GM08714 (cell line): ENCODE measurements at regions not wholly inside any gene's neighbourhood (a gene's known extent, or its start where the extent isn't known, plus 50 kb on each side); places are given as distances from the start of the nearest gene placed in this dataset.
"Not testable (repeated sequence)": the region's sequence is repeated elsewhere in the genome, so short reads cannot be mapped to it uniquely, and the experiment has no call there.

Experiments
- H3K4me3 ChIP-seq: fragments of 200-500 bp; sonication (Bioruptor generic); 2 replicates; pipeline ENCODE4 v1.5.1; 2014; ENCODE audit warnings: mild to moderate bottlenecking, low read length, inconsistent platforms
- ZNF274 ChIP-seq: IDR thresholded peaks from 2 replicates; pipeline ENCODE4 v1.6.1; 2012; ENCODE audit warnings: mild to moderate bottlenecking, low read depth, low read length

DNA sequence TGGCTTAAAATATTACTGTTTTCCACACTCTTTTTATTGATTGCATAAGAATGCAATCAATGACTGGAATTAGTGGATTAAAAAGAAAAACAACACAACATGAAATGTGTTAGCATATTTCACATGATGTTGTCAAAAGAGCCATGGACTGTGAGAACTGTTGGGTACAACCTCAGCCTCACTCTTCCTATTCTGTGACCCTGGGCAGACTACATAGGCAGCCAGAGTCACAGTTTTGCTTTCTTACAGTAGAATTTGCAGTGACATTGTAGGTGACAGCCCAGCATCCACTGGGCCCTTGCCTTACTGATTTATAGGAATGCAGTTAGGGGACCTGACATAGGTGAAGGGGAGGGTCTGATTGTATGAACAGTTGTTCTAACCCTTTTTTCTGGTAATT is 471.4 kb upstream of the SLC35B3 start:
- TF ChIP-seq ZNF274: no peak
- H3K4me3 ChIP-seq: no peak overlapping the region

DNA sequence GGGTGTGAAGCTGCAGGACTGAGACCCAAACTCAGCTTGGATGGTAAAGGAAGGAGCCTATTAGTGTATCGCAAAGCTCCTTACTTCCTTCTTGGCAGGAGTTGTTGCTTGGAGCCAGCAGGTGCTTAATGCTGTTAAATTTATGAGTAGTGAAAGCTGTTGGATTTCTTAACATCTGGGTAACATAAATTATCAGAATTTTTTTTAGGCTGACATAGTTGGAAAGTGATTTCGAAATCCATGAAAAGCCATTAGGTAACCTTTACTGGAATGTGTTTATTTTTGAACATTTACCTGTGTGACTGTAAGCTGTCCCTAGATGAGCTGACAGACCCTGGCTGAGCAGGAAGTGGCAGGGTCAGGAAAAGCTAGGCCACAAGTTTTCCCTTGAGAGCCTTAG is 470.4 kb upstream of the SLC35B3 start:
- TF ChIP-seq ZNF274: no peak
- no peak overlapping the region for H3K4me3 ChIP-seq

DNA sequence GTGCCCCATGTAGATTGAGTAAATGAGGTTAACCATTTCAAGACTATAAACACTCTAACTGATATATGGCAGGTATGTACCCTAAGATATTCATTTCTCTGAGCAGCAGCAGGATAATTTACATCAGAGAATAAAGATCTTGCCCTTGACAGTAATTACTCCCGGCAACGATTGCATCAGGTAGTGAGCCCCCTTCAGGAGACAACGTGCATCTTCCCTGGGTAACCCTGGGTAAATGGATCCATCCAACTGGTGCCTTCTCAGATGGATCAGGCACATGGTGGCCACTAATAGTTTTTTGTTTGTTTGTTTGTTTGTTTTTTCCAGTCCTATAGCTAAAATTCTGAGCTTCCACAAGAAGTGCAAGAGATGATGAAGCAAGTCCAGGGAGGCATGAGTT is 469.4 kb upstream of the SLC35B3 start:
- no peak for TF ChIP-seq ZNF274
- no peak overlapping the region for H3K4me3 ChIP-seq

DNA sequence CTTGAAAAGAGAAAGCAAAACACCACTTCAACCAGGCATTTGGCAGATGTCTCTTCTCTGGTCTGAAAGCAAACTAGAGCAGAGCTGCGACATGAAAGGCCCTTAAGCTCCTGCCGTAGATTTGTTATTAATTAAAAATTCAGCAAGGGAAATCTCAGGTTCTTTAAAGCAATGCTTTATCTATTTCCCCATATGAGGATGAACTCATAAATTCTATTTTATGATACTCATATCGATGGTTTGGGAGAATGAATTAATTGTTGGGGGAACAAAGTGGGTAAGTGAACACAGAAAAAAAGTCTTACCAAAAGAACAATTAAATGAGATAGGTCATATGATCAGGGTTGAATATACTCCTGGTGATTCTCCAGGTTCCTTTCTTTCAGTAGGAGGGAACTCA is 464.7 kb upstream of the SLC35B3 start:
- no peak for TF ChIP-seq ZNF274
- no peak overlapping the region for H3K4me3 ChIP-seq

DNA sequence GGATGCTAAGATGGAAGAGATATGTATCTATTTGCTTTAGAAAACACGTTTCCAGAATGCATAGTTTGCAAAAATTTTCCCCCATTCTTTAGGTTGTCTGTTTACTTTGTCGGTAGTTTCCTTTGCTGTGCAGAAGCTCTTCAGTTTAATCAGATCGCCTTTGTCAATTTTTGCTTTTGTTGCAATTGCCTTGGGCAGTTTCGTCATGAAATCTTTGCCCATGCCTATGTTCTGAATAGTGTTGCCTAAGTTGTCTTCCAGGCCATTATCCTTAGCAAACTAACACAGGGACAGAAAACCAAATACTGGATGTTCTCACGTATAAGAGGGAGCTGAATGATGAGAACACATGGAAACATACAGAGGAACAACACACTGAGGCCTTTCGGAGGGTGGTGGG is 454.2 kb upstream of the SLC35B3 start:
- no peak overlapping the region for H3K4me3 ChIP-seq
- TF ChIP-seq ZNF274: no peak

DNA sequence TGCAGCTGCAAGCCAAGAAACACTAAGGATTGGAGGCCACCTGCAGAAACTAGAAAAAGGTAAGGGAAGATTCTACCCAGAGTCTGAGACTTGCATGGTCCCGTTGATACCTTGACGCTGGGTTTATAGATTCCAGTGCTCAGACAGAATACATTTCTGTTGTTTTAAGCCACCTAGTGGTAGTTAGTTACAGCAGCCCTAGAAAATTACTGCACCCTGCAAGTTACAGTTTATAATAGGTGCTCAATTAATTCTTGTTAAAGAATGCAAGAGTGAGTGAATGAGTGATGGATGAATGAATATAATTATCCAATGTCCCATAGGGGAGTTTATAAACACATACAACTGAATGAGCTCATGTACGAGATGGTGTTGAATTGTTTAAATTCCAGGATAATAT is 453.1 kb upstream of the SLC35B3 start:
- TF ChIP-seq ZNF274: no peak
- H3K4me3 ChIP-seq: no peak overlapping the region

DNA sequence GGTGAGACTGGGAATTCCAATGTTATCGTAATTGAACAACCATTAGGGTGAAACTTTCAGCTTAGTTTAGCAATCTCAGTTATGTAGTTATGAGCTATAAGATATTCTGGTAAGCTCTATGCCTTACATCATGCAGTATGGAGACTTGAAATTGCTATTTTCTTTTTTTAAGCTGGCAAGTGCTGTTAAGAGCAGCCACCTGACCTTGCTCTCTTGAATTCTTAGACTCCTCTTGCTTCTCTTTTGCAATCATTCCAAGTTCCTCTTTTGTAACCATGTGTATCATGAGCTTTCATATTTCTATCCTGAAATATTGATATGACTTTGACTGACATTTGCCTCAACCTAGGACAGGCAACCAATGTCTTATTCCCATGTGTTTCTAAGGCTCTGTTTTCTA is 446.3 kb upstream of the SLC35B3 start:
- no peak overlapping the region for H3K4me3 ChIP-seq
- TF ChIP-seq ZNF274: no peak

DNA sequence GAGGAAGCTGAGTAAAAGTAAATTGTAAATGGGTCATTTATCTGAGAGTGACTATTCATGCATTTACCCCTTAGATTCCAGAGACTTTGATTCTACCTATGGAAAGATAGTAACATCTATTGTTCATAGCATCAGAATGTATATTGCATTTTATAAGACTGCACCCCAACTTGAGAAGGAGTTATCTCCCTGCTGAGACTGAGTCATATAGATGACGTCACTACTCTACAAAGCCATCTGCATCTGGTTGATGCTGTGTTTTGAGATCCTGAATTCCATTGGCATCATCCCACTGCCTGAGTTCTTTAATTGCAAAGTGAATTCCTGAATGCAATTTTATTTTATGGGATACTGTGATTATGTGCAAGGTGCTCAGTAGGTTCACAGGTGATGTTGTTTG is 444.0 kb upstream of the SLC35B3 start:
- H3K4me3 ChIP-seq: no peak overlapping the region
- no peak for TF ChIP-seq ZNF274

DNA sequence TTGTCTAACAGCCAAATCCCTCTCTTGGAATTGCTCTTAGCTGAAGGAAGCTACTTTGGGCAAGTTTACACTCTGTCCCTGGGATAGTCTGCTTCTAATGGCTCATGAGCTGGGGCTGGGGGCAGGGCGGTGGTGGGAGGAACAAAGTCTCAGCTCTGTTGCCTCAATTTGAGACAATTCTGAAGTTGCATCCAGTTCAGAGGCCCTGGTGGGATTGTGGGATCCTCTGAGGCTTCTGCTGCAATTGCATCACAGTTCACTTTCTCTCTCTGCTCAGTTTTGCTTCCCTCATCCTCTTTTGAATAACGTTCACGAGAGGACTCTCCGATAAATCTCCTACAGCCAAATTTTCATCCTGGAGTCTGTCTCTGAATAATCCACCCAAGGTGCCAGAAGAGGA is 440.6 kb upstream of the SLC35B3 start:
- H3K4me3 ChIP-seq: no peak overlapping the region
- TF ChIP-seq ZNF274: no peak

DNA sequence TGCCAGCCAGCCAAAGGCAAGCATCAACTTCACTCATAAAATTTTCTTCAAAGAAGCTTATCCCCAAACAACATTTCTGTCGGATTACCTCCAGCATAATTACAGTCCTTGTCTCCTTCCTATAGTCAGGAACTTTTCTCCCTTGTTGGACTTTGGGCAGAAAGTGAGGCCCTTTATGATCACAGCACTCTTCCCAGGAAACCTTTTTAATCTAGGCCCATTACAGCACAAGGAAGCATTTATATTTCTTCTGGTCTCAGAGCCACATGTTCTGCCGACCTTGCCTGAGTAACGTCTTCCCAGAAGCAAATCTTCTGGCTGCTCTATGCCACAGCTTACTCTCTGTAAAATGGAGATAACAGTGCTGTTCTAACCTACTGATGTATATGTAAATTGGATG is 437.2 kb upstream of the SLC35B3 start:
- TF ChIP-seq ZNF274: no peak
- H3K4me3 ChIP-seq: no peak overlapping the region

DNA sequence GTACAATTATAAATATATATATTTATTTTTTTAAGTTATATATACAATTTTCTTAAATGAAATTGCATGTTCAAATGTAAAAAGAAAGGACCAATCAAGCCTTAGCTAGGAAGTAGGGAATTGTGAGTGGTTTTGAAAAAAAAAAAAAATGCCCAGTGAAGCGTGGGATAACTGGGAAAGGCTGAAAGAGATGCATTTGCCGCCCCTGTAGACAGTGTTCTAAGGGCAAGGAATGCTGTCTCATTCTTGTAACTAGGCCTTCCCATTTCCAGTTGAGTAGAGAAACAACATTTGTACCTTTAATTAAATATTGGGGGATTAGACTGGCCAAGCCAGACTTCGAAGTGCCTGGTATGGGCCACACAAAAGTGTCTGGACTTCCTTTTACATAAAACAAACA is 430.1 kb upstream of the SLC35B3 start:
- no peak overlapping the region for H3K4me3 ChIP-seq
- TF ChIP-seq ZNF274: no peak

DNA sequence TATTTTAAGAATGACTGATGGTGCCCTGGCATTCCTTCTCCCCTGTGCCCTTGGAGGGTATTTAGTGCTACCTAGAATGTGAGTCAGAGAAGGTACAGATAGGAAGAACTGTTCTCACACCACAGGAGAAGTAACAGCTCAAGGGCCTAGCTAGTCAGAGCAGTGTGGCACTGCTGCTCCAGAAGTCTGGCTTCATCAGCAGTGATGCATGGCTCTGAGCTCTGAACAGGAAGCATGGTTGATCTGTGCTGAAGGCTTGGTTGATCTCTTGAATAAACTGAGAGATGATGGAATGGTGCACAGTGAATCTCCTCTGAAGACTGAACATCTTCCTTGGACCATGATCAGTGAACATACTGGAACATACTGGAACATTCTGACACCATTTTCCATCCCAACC is 425.3 kb upstream of the SLC35B3 start:
- H3K4me3 ChIP-seq: no peak overlapping the region
- TF ChIP-seq ZNF274: no peak

DNA sequence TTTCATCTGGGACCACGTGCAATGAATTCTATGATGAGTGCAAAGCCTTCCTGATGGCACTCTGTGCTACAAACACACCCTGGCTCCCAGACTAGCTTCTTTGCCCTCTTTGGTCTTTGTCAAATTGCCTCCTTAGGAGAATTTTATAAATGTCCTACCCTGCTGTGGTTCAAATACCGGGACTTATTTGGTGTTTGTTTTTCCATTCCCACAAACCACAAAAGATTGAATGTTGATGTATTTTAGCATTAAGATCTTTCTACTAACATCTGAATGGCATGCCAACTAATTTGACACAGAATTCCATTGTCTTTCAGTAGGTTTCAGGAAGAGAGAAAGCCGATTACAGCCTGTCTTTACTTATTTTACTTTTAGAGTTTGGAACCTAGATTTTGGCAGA is 424.2 kb upstream of the SLC35B3 start:
- TF ChIP-seq ZNF274: no peak
- H3K4me3 ChIP-seq: no peak overlapping the region

DNA sequence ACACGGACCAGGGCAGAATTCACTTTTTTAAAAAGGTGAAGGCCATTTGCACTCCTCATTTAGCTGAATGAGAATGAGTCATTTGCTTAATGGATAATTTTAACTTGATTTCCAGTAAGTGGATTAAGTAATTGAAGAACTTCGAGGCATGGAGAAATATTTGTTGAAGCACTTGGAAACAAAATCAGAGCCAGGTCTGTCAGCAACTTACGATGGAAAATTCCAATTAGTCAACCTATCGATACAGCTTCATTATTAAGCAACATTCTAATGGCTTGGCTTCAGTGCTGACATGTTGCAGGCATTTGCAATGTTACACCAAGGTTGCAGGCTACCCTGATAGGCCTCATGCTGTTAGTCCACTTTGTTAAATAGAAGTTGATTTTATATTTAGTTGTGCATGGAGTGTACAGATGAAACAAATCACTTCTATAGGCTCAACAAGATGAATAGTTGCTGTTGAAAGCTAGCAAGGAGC is 423.5 kb upstream of the SLC35B3 start:
- TF ChIP-seq ZNF274: no peak
- no peak overlapping the region for H3K4me3 ChIP-seq

DNA sequence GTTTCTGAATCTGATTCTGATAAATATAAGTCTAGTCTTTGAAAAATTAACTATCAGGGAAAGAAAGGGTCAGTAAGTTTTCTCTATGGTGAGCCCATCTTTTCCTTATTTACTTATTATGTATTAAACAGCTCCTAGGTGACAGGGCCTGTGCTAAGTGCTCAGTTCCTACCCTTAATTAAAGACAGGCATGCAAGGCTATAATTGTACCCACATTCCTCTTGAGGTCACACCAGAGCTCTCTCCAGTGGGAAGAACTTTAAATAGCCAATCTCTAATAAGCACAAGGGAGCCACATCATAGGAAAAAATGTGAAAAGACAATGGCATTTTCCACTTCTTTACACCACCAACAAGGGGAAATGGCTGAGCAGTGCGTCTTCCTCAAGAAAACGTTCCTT is 421.8 kb upstream of the SLC35B3 start:
- H3K4me3 ChIP-seq: no peak overlapping the region
- no peak for TF ChIP-seq ZNF274

DNA sequence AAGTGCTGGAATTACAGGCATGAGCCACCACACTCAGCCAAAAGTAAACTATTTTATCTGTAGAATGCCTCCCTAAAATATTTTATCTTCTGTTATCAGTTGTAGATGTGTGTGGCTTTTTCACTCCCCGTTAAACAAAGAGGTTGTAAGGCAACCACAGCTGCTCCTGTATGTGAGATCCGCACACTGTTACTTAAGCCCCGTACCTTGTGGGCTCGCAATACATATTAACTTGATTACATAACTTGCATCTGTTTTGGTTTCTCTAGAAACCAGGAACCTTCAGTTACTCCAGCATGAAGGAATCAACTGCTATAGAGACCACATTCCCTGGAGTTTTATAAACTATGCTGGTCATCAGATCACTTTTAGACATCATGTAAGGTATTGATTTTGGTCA is 420.1 kb upstream of the SLC35B3 start:
- no peak overlapping the region for H3K4me3 ChIP-seq
- TF ChIP-seq ZNF274: no peak

DNA sequence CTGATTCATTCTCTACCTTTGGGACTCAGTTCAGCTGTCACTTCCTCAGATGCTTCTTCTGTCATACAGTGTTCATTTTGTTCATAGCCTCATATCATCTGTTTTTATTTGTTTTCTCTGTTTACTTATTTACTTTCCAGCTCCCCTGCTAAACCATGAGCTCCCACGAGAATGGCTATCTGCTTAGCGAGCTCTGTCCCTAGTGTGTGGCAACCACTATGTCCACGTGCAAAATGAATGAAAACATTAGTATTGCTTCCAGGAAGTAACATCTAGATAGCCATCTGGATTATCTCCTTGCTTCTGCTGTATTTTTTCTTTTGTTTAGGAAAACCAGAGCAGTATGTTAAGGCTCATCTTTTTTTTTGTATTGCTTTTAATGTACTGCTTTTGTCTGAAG is 417.0 kb upstream of the SLC35B3 start:
- TF ChIP-seq ZNF274: no peak
- no peak overlapping the region for H3K4me3 ChIP-seq

DNA sequence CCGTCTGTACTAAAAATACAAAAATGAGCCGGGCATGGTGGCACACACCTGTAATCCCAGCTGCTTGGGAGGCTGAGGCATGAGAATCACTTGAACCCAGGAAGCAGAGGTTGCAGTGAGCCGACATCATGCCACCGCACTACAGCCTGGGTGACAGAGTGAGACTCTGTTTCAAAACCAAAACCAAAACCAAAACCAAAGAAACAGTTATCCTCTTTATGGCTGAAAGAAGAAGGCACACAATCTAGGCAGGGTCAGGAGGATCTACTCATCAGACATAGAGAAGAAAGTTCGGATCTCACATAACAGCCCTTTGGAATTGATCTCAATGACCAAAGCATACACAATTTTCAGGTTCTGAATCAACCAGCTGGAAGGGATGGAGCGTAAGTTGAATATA is 411.3 kb upstream of the SLC35B3 start:
- not testable (repeated sequence) for H3K4me3 ChIP-seq
